ENCODE measurements at regions not wholly inside any gene's neighbourhood (a gene's known extent, or its start where the extent isn't known, plus 50 kb on each side); places are given as distances from the start of the nearest gene placed in this dataset.

- POLR2A ChIA-PET, result no interaction called here
- TF ChIP-seq ZNF837 (tag by site-specific recombination; IDR thresholded peaks at IDR 0.05), result no peak
- no peaks in the 10 kb centered on the region for H3K9me3 ChIP-seq (ENCODE audit: control insufficient read depth, insufficient read depth, low read depth, low read length)
- H3K4me3 ChIP-seq (ENCODE audit: low read depth, low read length), result no peak overlapping the region
- no peak overlapping the region for H3K27ac ChIP-seq (ENCODE audit: extremely low read depth, low read depth, low read length)
- no peaks in the 10 kb centered on the region for H3K4me1 ChIP-seq (ENCODE audit: control insufficient read depth, insufficient read depth, low read length)
- CTCF ChIA-PET, result no interaction called here
- no peaks in the 10 kb centered on the region for H3K36me3 ChIP-seq (ENCODE audit: control insufficient read depth in 2 of 2, insufficient read depth in 1 of 2, low read length in 2 of 2)
Observed at GRCh38 chr13:19252381-19252780, 70.8 kb upstream of the TUBA3C start.

GRCh38 chr13:19239114-19239860 is 57.7 kb upstream of the TUBA3C start:
- no peaks in the 10 kb centered on the region for H3K9me3 ChIP-seq (ENCODE audit: control insufficient read depth, insufficient read depth, low read depth, low read length)
- POLR2A ChIA-PET, result no interaction called here
- CTCF ChIA-PET, result no interaction called here
- no peaks in the 10 kb centered on the region for H3K4me1 ChIP-seq (ENCODE audit: control insufficient read depth, insufficient read depth, low read length)
- H3K36me3 ChIP-seq (ENCODE audit: control insufficient read depth in 2 of 2, insufficient read depth in 1 of 2, low read length in 2 of 2), result no peaks in the 10 kb centered on the region
- no peak overlapping the region for H3K4me3 ChIP-seq (ENCODE audit: low read depth, low read length)
- TF ChIP-seq YY1 (tag by site-specific recombination; IDR thresholded peaks at IDR 0.05), result no peak
- no peak for TF ChIP-seq ZNF214 (tag by site-specific recombination; IDR thresholded peaks at IDR 0.05; ENCODE audit: borderline replicate concordance)
- no peak for TF ChIP-seq ZNF394 (tag by site-specific recombination; IDR thresholded peaks at IDR 0.05; ENCODE audit: borderline replicate concordance)
- TF ChIP-seq ZNF645 (tag by site-specific recombination; IDR thresholded peaks at IDR 0.05), result no peak
- no peak for TF ChIP-seq ZNF623 (tag by site-specific recombination; IDR thresholded peaks at IDR 0.05)
- no peak for TF ChIP-seq ZNF585B (tag by site-specific recombination; IDR thresholded peaks at IDR 0.05)
- no peak for TF ChIP-seq PRDM1 (tag by site-specific recombination; IDR thresholded peaks at IDR 0.05)
- no peak for TF ChIP-seq ZNF221 (tag by site-specific recombination; IDR thresholded peaks at IDR 0.05; ENCODE audit: borderline replicate concordance)
- no peak for TF ChIP-seq ZNF501 (tag by site-specific recombination; IDR thresholded peaks at IDR 0.05)
- no peak for TF ChIP-seq REPIN1 (tag by site-specific recombination; IDR thresholded peaks at IDR 0.05; ENCODE audit: low read depth)
- TF ChIP-seq ZNF768 (tag by site-specific recombination; IDR thresholded peaks at IDR 0.05), result no peak
- H3K27ac ChIP-seq (ENCODE audit: extremely low read depth, low read depth, low read length), result no peak overlapping the region
